H1 (cell line): ENCODE measurements at regions not wholly inside any gene's neighbourhood (a gene's known extent, or its start where the extent isn't known, plus 50 kb on each side); places are given as distances from the start of the nearest gene placed in this dataset.

Experiments
- CTCF ChIA-PET: fragments of 300-600 bp; sonication (Branson Sonifier 250); formaldehyde crosslinking; loops from one replicate; lab custom pipeline; 2021; ENCODE audit not compliant: partially characterized antibody; lab: Charles Lee
- POLR2A ChIA-PET: fragments of 300-600 bp; sonication (Branson Sonifier 250); formaldehyde crosslinking; loops from one replicate; lab custom pipeline; 2021; ENCODE audit warnings: inconsistent platforms; ENCODE audit not compliant: partially characterized antibody; lab: Charles Lee
- DNase-seq, 2 experiments: peaks; one replicate each; pipeline versions ENCODE4 v3.0.0 to v3.0.0-alpha.2; 2010 to 2022; ENCODE audit warnings: low spot score in 2 of 2, low read depth in 1 of 2, mixed read lengths in 1 of 2
- FAIRE-seq: peaks from 2 replicates; lab custom pipeline; 2011; peaks lifted over from hg19 to GRCh38; lab: Jason Lieb, UNC
- H2AFZ ChIP-seq: 2 replicates; pipeline ENCODE4 v1.8.1; 2012; ENCODE audit warnings: low read length, inconsistent platforms
- H2AK5ac ChIP-seq: 2 replicates; pipeline ENCODE4 v1.6.1; 2013; ENCODE audit warnings: low read depth, low read length
- H2BK120ac ChIP-seq: replicated peaks from 2 replicates; pipeline ENCODE3; 2013; ENCODE audit warnings: low read depth, low read length, inconsistent platforms
- H2BK12ac ChIP-seq: 2 replicates; pipeline ENCODE4 v1.6.1; 2013; ENCODE audit warnings: low read depth, low read length
- H2BK15ac ChIP-seq: 2 replicates; pipeline ENCODE4 v1.6.1; 2013; ENCODE audit warnings: low read length
- H2BK20ac ChIP-seq: 2 replicates; pipeline ENCODE4 v1.6.1; 2013; ENCODE audit warnings: low read length
- H2BK5ac ChIP-seq: 2 replicates; pipeline ENCODE4 v1.6.1; 2013; ENCODE audit warnings: low read depth, low read length
- H3K14ac ChIP-seq: 2 replicates; pipeline ENCODE4 v1.6.1; 2013; ENCODE audit warnings: inconsistent platforms; ENCODE audit not compliant: insufficient read length
- H3K18ac ChIP-seq: 2 replicates; pipeline ENCODE4 v1.6.1; 2013; ENCODE audit warnings: low read length; ENCODE audit errors: extremely low read depth
- H3K23ac ChIP-seq: 2 replicates; pipeline ENCODE4 v1.6.1; 2013; ENCODE audit warnings: inconsistent platforms; ENCODE audit not compliant: insufficient read length
- H3K23me2 ChIP-seq: 2 replicates; pipeline ENCODE4 v1.6.1; 2013; ENCODE audit warnings: low read depth, low read length
- H3K27ac ChIP-seq: 2 replicates; pipeline ENCODE4 v1.6.1; 2011; ENCODE audit warnings: low read depth, low read length, inconsistent platforms
- H3K27me3 ChIP-seq, 4 experiments: replicated peaks in 1 of 4; 1 replicate in 1 of 4; 2 replicates in 3 of 4; pipeline versions ENCODE4 v1.6.1 to v1.8.1; 2011 to 2013; ENCODE audit warnings: low read length in 3 of 4, mild to moderate bottlenecking in 3 of 4, inconsistent platforms in 2 of 4, mixed read lengths in 2 of 4, moderate library complexity in 1 of 4; ENCODE audit not compliant: control insufficient read depth in 3 of 4, insufficient read depth in 3 of 4; ENCODE audit errors: extremely low read depth in 1 of 4
- H3K36me3 ChIP-seq, 4 experiments: 2 replicates each; pipeline versions ENCODE4 v1.6.1 to v1.8.1; 2011 to 2013; ENCODE audit warnings: mild to moderate bottlenecking in 4 of 4, low read length in 3 of 4, moderate library complexity in 2 of 4, control low read depth in 1 of 4, inconsistent platforms in 1 of 4; ENCODE audit not compliant: insufficient read depth in 4 of 4, control insufficient read depth in 2 of 4
- H3K4ac ChIP-seq: replicated peaks from 2 replicates; pipeline ENCODE3; 2013; ENCODE audit warnings: low read length, low read depth, mixed read lengths, inconsistent platforms; ENCODE audit not compliant: insufficient read length
- H3K4me1 ChIP-seq, 4 experiments: replicated peaks in 1 of 4; 1 replicate in 1 of 4; 2 replicates in 3 of 4; pipeline versions ENCODE4 v1.6.1 to v1.8.1; 2011 to 2013; ENCODE audit warnings: low read length in 3 of 4, inconsistent platforms in 2 of 4, mixed read lengths in 1 of 4; ENCODE audit not compliant: insufficient read depth in 4 of 4, control insufficient read depth in 3 of 4
- H3K4me2 ChIP-seq, 2 experiments: 2 replicates each; pipeline versions ENCODE4 v1.6.1 to v1.8.1; 2011 to 2013; ENCODE audit warnings: low read depth in 2 of 2, low read length in 2 of 2, control low read depth in 1 of 2, inconsistent platforms in 1 of 2, mild to moderate bottlenecking in 1 of 2; ENCODE audit not compliant: insufficient read depth in 1 of 2
- H3K4me3 ChIP-seq, 4 experiments: fragments of 200-600, 300-600 bp in 1 of 4; sonication (generic), shearing (Covaris generic), sonication (Bioruptor Twin) in 1 of 4; 2 replicates each; pipeline versions ENCODE4 v1.5.1 to v1.8.1; 2011 to 2016; ENCODE audit warnings: low read length in 4 of 4, low read depth in 3 of 4, control low read depth in 2 of 4, inconsistent platforms in 2 of 4, mild to moderate bottlenecking in 2 of 4, mixed read lengths in 1 of 4, moderate library complexity in 1 of 4; ENCODE audit not compliant: insufficient read depth in 2 of 4; ENCODE audit errors: extremely low read depth in 1 of 4
- H3K56ac ChIP-seq: replicated peaks from 2 replicates; pipeline ENCODE3; 2013; ENCODE audit warnings: low read depth, mild to moderate bottlenecking, mixed read lengths, low read length, inconsistent platforms; ENCODE audit not compliant: insufficient read length
- H3K79me1 ChIP-seq: 2 replicates; pipeline ENCODE4 v1.6.1; 2013; ENCODE audit warnings: low read depth, low read length, control low read depth
- H3K79me2 ChIP-seq, 2 experiments: 2 replicates each; pipeline versions ENCODE4 v1.6.1 to v1.8.1; 2012 to 2013; ENCODE audit warnings: low read length in 2 of 2, mild to moderate bottlenecking in 2 of 2, inconsistent platforms in 1 of 2; ENCODE audit not compliant: insufficient read depth in 2 of 2, control insufficient read depth in 1 of 2
- H3K9ac ChIP-seq, 4 experiments: replicated peaks in 1 of 4; 1 replicate in 1 of 4; 2 replicates in 3 of 4; pipeline versions ENCODE4 v1.6.1 to v1.8.1; 2011 to 2013; ENCODE audit warnings: low read depth in 3 of 4, low read length in 3 of 4, control low read depth in 2 of 4, mild to moderate bottlenecking in 2 of 4, moderate library complexity in 2 of 4, inconsistent platforms in 1 of 4; ENCODE audit errors: extremely low read depth in 1 of 4
- H3K9me3 ChIP-seq, 2 experiments: 2 replicates each; pipeline versions ENCODE4 v1.6.1 to v1.8.1; 2012 to 2013; ENCODE audit warnings: mild to moderate bottlenecking in 2 of 2, moderate library complexity in 2 of 2, control low read depth in 1 of 2, inconsistent platforms in 1 of 2, low read depth in 1 of 2, low read length in 1 of 2, mixed read lengths in 1 of 2; ENCODE audit not compliant: insufficient read depth in 2 of 2
- H4K20me1 ChIP-seq, 2 experiments: replicated peaks in 1 of 2; 2 replicates each; pipeline versions ENCODE3 to v1.8.1; 2011 to 2013; ENCODE audit warnings: inconsistent platforms in 2 of 2, low read length in 2 of 2, mild to moderate bottlenecking in 1 of 2; ENCODE audit not compliant: insufficient read depth in 2 of 2, control insufficient read depth in 1 of 2
- H4K5ac ChIP-seq: 2 replicates; pipeline ENCODE4 v1.6.1; 2013; ENCODE audit warnings: low read length, low read depth, mixed read lengths, inconsistent platforms; ENCODE audit not compliant: insufficient read length
- H4K8ac ChIP-seq: 2 replicates; pipeline ENCODE4 v1.8.0; 2013; ENCODE audit warnings: mild to moderate bottlenecking, moderate library complexity, low read length, inconsistent platforms; ENCODE audit not compliant: insufficient read depth; ENCODE audit errors: extremely low read depth
- H4K91ac ChIP-seq: replicated peaks from 2 replicates; pipeline ENCODE3; 2013; ENCODE audit warnings: low read length, mixed read lengths, inconsistent platforms; ENCODE audit not compliant: insufficient read length
- ATF2 ChIP-seq: IDR thresholded peaks from 2 replicates; pipeline ENCODE4 v1.6.1; 2012; ENCODE audit warnings: low read length, inconsistent platforms
- CHD2 ChIP-seq: IDR thresholded peaks from 2 replicates; pipeline ENCODE4 v1.6.1; 2012; ENCODE audit warnings: low read length, improper control_type of control experiment
- CREB1 ChIP-seq: IDR thresholded peaks from 2 replicates; pipeline ENCODE4 v1.6.1; 2012; ENCODE audit warnings: inconsistent platforms
- CTBP2 ChIP-seq: IDR thresholded peaks from 2 replicates; pipeline ENCODE4 v1.7.0; 2011; ENCODE audit warnings: borderline replicate concordance, mild to moderate bottlenecking, moderate library complexity, mixed read lengths, low read length; ENCODE audit not compliant: insufficient read depth, insufficient read length
- FOSL1 ChIP-seq: IDR thresholded peaks from 2 replicates; pipeline ENCODE4 v1.6.1; 2011; ENCODE audit warnings: mild to moderate bottlenecking, low read depth, low read length, moderate library complexity; ENCODE audit not compliant: insufficient read depth
- KDM4A ChIP-seq: IDR thresholded peaks from one replicate; pipeline ENCODE4 v1.7.1; 2012; ENCODE audit warnings: low read depth, mild to moderate bottlenecking, moderate library complexity, low read length, inconsistent platforms; ENCODE audit not compliant: severe bottlenecking
- NRF1 ChIP-seq: IDR thresholded peaks from 2 replicates; pipeline ENCODE4 v1.6.1; 2011; ENCODE audit warnings: mild to moderate bottlenecking, low read depth, low read length, improper control_type of control experiment
- POU5F1 ChIP-seq: IDR thresholded peaks from 2 replicates; pipeline ENCODE4 v1.6.1; 2011; ENCODE audit warnings: low read depth, mild to moderate bottlenecking, low read length, moderate library complexity
- RNF2 ChIP-seq: fragments of 200-900, 300-1000 bp; sonication (generic); IDR thresholded peaks from 2 replicates; pipeline ENCODE4 v1.7.1; 2016; ENCODE audit warnings: borderline replicate concordance, low read depth, mild to moderate bottlenecking, antibody characterized with exemption, low read length; ENCODE audit not compliant: poor library complexity, severe bottlenecking; ENCODE audit errors: missing control alignments
- SP2 ChIP-seq: IDR thresholded peaks from 2 replicates; pipeline ENCODE4 v1.6.1; 2012; ENCODE audit warnings: mild to moderate bottlenecking, low read length, inconsistent platforms
- WGBS, 2 experiments: shearing (Covaris generic) in 1 of 2; methylation state at CpG; one replicate each; pipeline versions ENCODE4 v1.1.6 to v1.1.7; 2013 to 2015; ENCODE audit warnings: low lambda C conversion rate in 2 of 2, mixed read lengths in 2 of 2, inconsistent platforms in 1 of 2, low coverage in 1 of 2, missing lambda C conversion rate in 1 of 2; ENCODE audit not compliant: insufficient replicate concordance in 2 of 2, insufficient coverage in 1 of 2, insufficient read length in 1 of 2; ENCODE audit errors: extremely low coverage in 1 of 2, missing lambda C conversion rate in 1 of 2; 5-methylcytosine and 5-hydroxymethylcytosine counted together

- 83% methylated on average over 2 of the region's 2 CpGs; no CpG with 5 or more reads in 1 of the 2 experiments for WGBS, 2 experiments
- DNase-seq (no peak), FAIRE-seq (no peak)
Observed at GRCh38 chr18:44458777-44459176, 221.9 kb upstream of the SETBP1 start.

More at GRCh38 chr18:44458777-44459176, 221.9 kb upstream of the SETBP1 start:
- no peak overlapping the region for H3K18ac ChIP-seq
- H3K9me3 ChIP-seq, result no peaks in the 10 kb centered on the region
- H2AFZ ChIP-seq, result no peak overlapping the region
- H3K79me1 ChIP-seq, result no peaks in the 10 kb centered on the region
- H2BK15ac ChIP-seq, result no peak overlapping the region
- no peak overlapping the region for H3K9ac ChIP-seq
- no peak overlapping the region for H3K4ac ChIP-seq
- no peak overlapping the region for H4K8ac ChIP-seq
- H3K4me1 ChIP-seq, result no peaks in the 10 kb centered on the region
- H4K91ac ChIP-seq, result no peak overlapping the region
- no peak overlapping the region for H3K23ac ChIP-seq
- H3K23me2 ChIP-seq, result no peaks in the 10 kb centered on the region
- no peaks in the 10 kb centered on the region for H3K79me2 ChIP-seq
- H2BK12ac ChIP-seq, result no peak overlapping the region
- H2AK5ac ChIP-seq, result no peak overlapping the region
- H2BK20ac ChIP-seq, result no peak overlapping the region
- ChIA-PET POLR2A (no interaction called here), CTCF (interaction anchor here (0.5 to 1.4 kb wide), 2 partner anchors 754 to 872 kb away, joined by 3 to 5 read pairs; no protein-coding TSS in a partner anchor)
- H3K56ac ChIP-seq, result no peak overlapping the region
- H4K20me1 ChIP-seq, result no peaks in the 10 kb centered on the region
- no peak overlapping the region for H3K14ac ChIP-seq
- TF ChIP-seq CHD2 (no peak), RNF2 (no peak), FOSL1 (no peak), NRF1 (no peak), CREB1 (no peak), SP2 (no peak), ATF2 (no peak), CTBP2 (no peak), KDM4A (no peak), POU5F1 (no peak)
- no peak overlapping the region for H3K4me2 ChIP-seq
- H2BK5ac ChIP-seq, result no peak overlapping the region
- no peak overlapping the region for H3K27ac ChIP-seq
- no peaks in the 10 kb centered on the region for H3K27me3 ChIP-seq
- H4K5ac ChIP-seq, result no peak overlapping the region
- no peaks in the 10 kb centered on the region for H3K36me3 ChIP-seq
- H3K4me3 ChIP-seq, result no peak overlapping the region
- no peak overlapping the region for H2BK120ac ChIP-seq
